Parathyroid adenoma (tissue), 2 donors: ENCODE measurements at regions not wholly inside any gene's neighbourhood (a gene's known extent, or its start where the extent isn't known, plus 50 kb on each side); places are given as distances from the start of the nearest gene placed in this dataset.
A peak's percentile ranks its signal among the peaks of the same experiment; 100 is the strongest.

ENCODE experiments used
- H2AFZ ChIP-seq: fragments of 300-600 bp; sonication (generic); one replicate; pipeline ENCODE4 v1.7.0; 2017; ENCODE audit warnings: antibody characterized with exemption, mild to moderate bottlenecking
- H3K27ac ChIP-seq: fragments of 300-600 bp; sonication (generic); one replicate; pipeline ENCODE4 v1.7.0; 2017
- H3K27me3 ChIP-seq: fragments of 300-600 bp; sonication (generic); one replicate; pipeline ENCODE4 v1.7.0; 2017; ENCODE audit warnings: low read length; ENCODE audit not compliant: control insufficient read depth, insufficient read depth
- H3K36me3 ChIP-seq: fragments of 300-600 bp; sonication (generic); one replicate; pipeline ENCODE4 v1.7.0; 2017; ENCODE audit warnings: low read length; ENCODE audit not compliant: control insufficient read depth, insufficient read depth
- H3K4me1 ChIP-seq: fragments of 300-600 bp; sonication (generic); one replicate; pipeline ENCODE4 v1.7.0; 2017; ENCODE audit warnings: control low read depth
- H3K4me2 ChIP-seq: fragments of 300-600 bp; sonication (generic); one replicate; pipeline ENCODE4 v1.7.0; 2017; ENCODE audit warnings: low read length
- H3K4me3 ChIP-seq: fragments of 300-600 bp; sonication (generic); one replicate; pipeline ENCODE4 v1.7.0; 2017; ENCODE audit warnings: low read depth, low read length
- H3K79me2 ChIP-seq: fragments of 300-600 bp; sonication (generic); one replicate; pipeline ENCODE4 v1.7.0; 2017; ENCODE audit warnings: control low read depth
- H3K9ac ChIP-seq: fragments of 300-600 bp; sonication (generic); one replicate; pipeline ENCODE4 v1.7.0; 2017; ENCODE audit warnings: mild to moderate bottlenecking
- H3K9me3 ChIP-seq: fragments of 300-600 bp; sonication (generic); one replicate; pipeline ENCODE4 v1.7.0; 2017; ENCODE audit warnings: low read length; ENCODE audit not compliant: control insufficient read depth
- CTCF ChIP-seq: fragments of 300-600 bp; sonication (generic); IDR thresholded peaks from one replicate; pipeline ENCODE4 v1.7.0; 2017; ENCODE audit warnings: antibody characterized with exemption, mild to moderate bottlenecking
- donor health status: primary hyperparathyroidism.

- H3K4me1 ChIP-seq: peaks cover 6% of the 10 kb centered on the region
- H3K9me3 ChIP-seq: no peaks in the 10 kb centered on the region
- H3K9ac ChIP-seq: no peak overlapping the region
- peak overlapping the region; percentile 50 for H3K4me2 ChIP-seq
- H3K27ac ChIP-seq: no peak overlapping the region
- no peak for TF ChIP-seq CTCF
- H2AFZ ChIP-seq: no peak overlapping the region
- no peaks in the 10 kb centered on the region for H3K79me2 ChIP-seq
- no peaks in the 10 kb centered on the region for H3K27me3 ChIP-seq
- no peak overlapping the region for H3K4me3 ChIP-seq
- no peaks in the 10 kb centered on the region for H3K36me3 ChIP-seq
Observed at GRCh38 chr5:143685246-143685815, 126.6 kb upstream of the HMHB1 start.

GRCh38 chr5:143683459-143683858, 128.5 kb upstream of the HMHB1 start:
- peaks cover 6% of the 10 kb centered on the region for H3K4me1 ChIP-seq
- no peaks in the 10 kb centered on the region for H3K9me3 ChIP-seq
- no peaks in the 10 kb centered on the region for H3K27me3 ChIP-seq
- H3K27ac ChIP-seq: no peak overlapping the region
- no peaks in the 10 kb centered on the region for H3K79me2 ChIP-seq
- H3K36me3 ChIP-seq: no peaks in the 10 kb centered on the region
- H2AFZ ChIP-seq: no peak overlapping the region
- TF ChIP-seq CTCF: no peak
- H3K4me3 ChIP-seq: no peak overlapping the region
- no peak overlapping the region for H3K4me2 ChIP-seq
- no peak overlapping the region for H3K9ac ChIP-seq

GRCh38 chr5:143682929-143683386, 129.0 kb upstream of the HMHB1 start:
- Histone ChIP-seq H2AFZ (no peak overlapping the region), H3K4me2 (no peak overlapping the region), H3K79me2 (no peaks in the 10 kb centered on the region), H3K27me3 (no peaks in the 10 kb centered on the region), H3K4me3 (no peak overlapping the region), H3K9me3 (no peaks in the 10 kb centered on the region), H3K27ac (no peak overlapping the region), H3K4me1 (peaks cover 6% of the 10 kb centered on the region), H3K36me3 (no peaks in the 10 kb centered on the region), H3K9ac (no peak overlapping the region)
- no peak for TF ChIP-seq CTCF

GRCh38 chr5:143682246-143682905, 129.6 kb upstream of the HMHB1 start:
- Histone ChIP-seq H2AFZ (no peak overlapping the region), H3K9me3 (no peaks in the 10 kb centered on the region), H3K27ac (no peak overlapping the region), H3K79me2 (no peaks in the 10 kb centered on the region), H3K27me3 (no peaks in the 10 kb centered on the region), H3K4me3 (no peak overlapping the region), H3K4me1 (peaks cover 6% of the 10 kb centered on the region), H3K36me3 (no peaks in the 10 kb centered on the region), H3K9ac (no peak overlapping the region), H3K4me2 (no peak overlapping the region)
- no peak for TF ChIP-seq CTCF
